Activated naive CD4-positive, alpha-beta T cell treated with anti-CD3 and anti-CD28 coated beads for 36 hours (primary cell): ENCODE measurements at regions not wholly inside any gene's neighbourhood (a gene's known extent, or its start where the extent isn't known, plus 50 kb on each side); places are given as distances from the start of the nearest gene placed in this dataset.

Experiments
- CTCF ChIA-PET: fragments of 350-600 bp; sonication (Branson Sonifier 250); formaldehyde crosslinking; loops from one replicate; lab custom pipeline; 2021; ENCODE audit warnings: antibody characterized with exemption; lab: Charles Lee
- DNase-seq: peaks from one replicate; pipeline ENCODE4 v3.0.0-alpha.2; 2020
- H3K27ac Mint-ChIP-seq: one replicate; pipeline ENCODE4 v1.8.0; 2021; ENCODE audit warnings: mild to moderate bottlenecking, mixed read lengths
- H3K27me3 Mint-ChIP-seq: one replicate; pipeline ENCODE4 v1.8.0; 2021; ENCODE audit warnings: low read depth, mixed read lengths
- H3K36me3 Mint-ChIP-seq: one replicate; pipeline ENCODE4 v1.8.0; 2021; ENCODE audit warnings: low read depth, mixed read lengths
- H3K4me1 Mint-ChIP-seq: one replicate; pipeline ENCODE4 v1.8.0; 2021; ENCODE audit warnings: low read depth, mixed read lengths
- H3K4me3 Mint-ChIP-seq: one replicate; pipeline ENCODE4 v1.8.0; 2021; ENCODE audit warnings: mild to moderate bottlenecking, moderate library complexity, mixed read lengths
- H3K9me3 Mint-ChIP-seq: one replicate; pipeline ENCODE4 v1.8.0; 2021; ENCODE audit warnings: mixed read lengths
- intact Hi-C: fragments of 100-400 bp; cut with micrococcal nuclease; formaldehyde crosslinking; loops from one replicate; pipeline ENCODE4 v1.15.1; 2023

- DNase-seq, result no peak
- no peaks in the 10 kb centered on the region for H3K9me3 Mint-ChIP-seq
- H3K36me3 Mint-ChIP-seq, result no peaks in the 10 kb centered on the region
- no peaks in the 10 kb centered on the region for H3K4me1 Mint-ChIP-seq
- peaks cover 27% of the 10 kb centered on the region for H3K27me3 Mint-ChIP-seq
- H3K27ac Mint-ChIP-seq, result no peak overlapping the region
- CTCF ChIA-PET, result no interaction called here
- H3K4me3 Mint-ChIP-seq, result no peak overlapping the region
- intact Hi-C loops, result no loop called here
These were observed 291.2 kb upstream of the HABP2 start for GRCh38 chr10:113261611-113262091.

DNA sequence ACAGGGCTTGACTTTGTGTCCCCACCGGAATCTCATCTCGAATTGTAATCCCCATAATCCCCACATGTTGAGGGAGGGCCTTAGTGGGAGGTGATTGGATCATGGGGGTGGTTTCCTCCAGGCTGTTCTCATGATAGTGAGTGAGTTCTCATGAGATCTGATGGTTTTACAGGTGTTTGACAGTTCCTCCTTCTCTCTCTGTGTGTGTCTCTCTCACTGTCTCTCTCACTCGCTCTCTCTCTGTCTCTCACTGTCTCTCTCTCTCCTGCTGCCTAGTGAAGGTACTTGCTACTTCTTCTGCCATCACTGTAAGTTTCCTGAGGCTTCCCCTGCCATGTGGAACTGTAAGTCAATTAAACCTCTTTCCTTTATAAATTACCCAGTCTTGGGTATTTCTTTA, 289.8 kb upstream of the HABP2 start:
- Mint-ChIP-seq H3K36me3 (no peaks in the 10 kb centered on the region), H3K27ac (no peak overlapping the region), H3K27me3 (peaks cover 25% of the 10 kb centered on the region), H3K4me1 (no peaks in the 10 kb centered on the region), H3K9me3 (no peaks in the 10 kb centered on the region), H3K4me3 (no peak overlapping the region)
- CTCF ChIA-PET, result no interaction called here
- no peak for DNase-seq
- intact Hi-C loops, result no loop called here

DNA sequence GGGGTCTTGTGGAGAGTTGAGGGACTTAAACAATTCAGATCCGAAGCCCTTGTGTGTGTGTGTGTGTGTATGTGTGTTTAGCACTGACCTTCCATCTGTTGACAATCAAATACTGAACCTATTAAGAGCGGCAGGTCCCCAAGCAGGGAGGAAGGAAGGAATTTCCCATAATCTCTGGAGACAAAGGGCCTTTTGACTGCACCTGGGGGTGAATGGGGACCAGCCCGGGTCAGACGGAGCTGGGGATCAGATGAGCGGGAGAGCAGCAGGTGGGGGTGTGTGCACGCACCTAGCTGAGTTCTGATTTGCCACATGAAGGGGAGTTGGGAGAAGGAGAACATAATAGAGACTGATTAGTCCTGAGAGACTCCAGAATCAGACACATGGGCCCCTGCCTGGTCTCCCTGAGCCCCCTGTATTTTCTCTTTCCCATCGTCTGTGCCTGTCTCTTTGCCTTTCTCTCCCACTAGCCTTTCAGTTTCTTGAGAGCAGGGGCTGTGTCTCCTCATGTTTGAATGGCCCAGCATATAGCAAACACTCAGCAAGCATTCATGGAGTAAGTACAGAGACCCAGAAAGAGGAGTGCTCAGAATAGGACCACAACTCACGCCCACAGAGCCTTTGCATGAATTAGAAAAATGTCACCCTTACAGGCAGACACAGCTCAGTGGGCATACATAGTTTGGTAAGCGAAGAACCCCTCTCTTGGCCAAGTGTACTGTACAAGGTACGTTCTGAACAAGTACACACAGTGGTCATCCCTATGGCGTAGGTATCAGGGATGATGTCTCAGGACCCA, 288.3 kb upstream of the HABP2 start:
- intact Hi-C loops, result no loop called here
- Mint-ChIP-seq H3K4me3 (no peak overlapping the region), H3K27me3 (peaks cover 22% of the 10 kb centered on the region), H3K27ac (no peak overlapping the region), H3K9me3 (no peaks in the 10 kb centered on the region), H3K36me3 (no peaks in the 10 kb centered on the region), H3K4me1 (no peaks in the 10 kb centered on the region)
- CTCF ChIA-PET, result interaction anchor here (0.7 kb wide), 1 partner anchor 84 kb away, joined by 3 read pairs; no protein-coding TSS in a partner anchor
- DNase-seq, result no peak

GRCh38 chr10:113266147-113266546, 286.7 kb upstream of the HABP2 start:
- Mint-ChIP-seq H3K27me3 (peaks cover 16% of the 10 kb centered on the region), H3K36me3 (no peaks in the 10 kb centered on the region), H3K9me3 (no peaks in the 10 kb centered on the region), H3K4me3 (no peak overlapping the region), H3K4me1 (no peaks in the 10 kb centered on the region), H3K27ac (no peak overlapping the region)
- intact Hi-C loops, result no loop called here
- no peak for DNase-seq
- CTCF ChIA-PET, result interaction anchor here (0.5 kb wide), 1 partner anchor 29 kb away, joined by 3 read pairs; no protein-coding TSS in a partner anchor

GRCh38 chr10:113267619-113268562, 285.0 kb upstream of the HABP2 start:
- Mint-ChIP-seq H3K27me3 (peaks cover 11% of the 10 kb centered on the region), H3K36me3 (no peaks in the 10 kb centered on the region), H3K4me3 (no peak overlapping the region), H3K27ac (no peak overlapping the region), H3K9me3 (no peaks in the 10 kb centered on the region), H3K4me1 (no peaks in the 10 kb centered on the region)
- CTCF ChIA-PET, result interaction anchor here (0.7 kb wide), 1 partner anchor 888 kb away, joined by 4 read pairs; no protein-coding TSS in a partner anchor
- DNase-seq, result no peak
- intact Hi-C loops, result no loop called here

DNA sequence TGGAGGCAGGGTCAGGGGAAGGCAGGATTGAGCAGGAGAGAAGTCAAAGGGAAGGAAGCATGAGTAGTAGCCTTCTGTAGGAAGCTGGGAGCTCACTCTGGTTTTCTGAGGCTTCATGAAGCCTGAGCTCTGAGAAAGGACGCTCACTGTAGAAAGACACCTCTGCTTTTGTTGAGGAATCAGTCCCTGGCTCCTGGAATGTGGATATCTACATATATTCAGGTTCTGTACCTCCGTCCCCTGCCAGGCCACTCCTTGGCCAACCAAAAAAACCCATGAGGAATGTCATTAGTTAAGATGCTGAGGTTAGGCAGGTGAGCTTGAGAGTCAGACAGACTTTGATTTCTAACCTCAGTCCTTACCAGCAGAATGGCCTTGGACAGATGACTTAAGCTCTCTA, 283.5 kb upstream of the HABP2 start:
- no peak for DNase-seq
- Mint-ChIP-seq H3K27me3 (peaks cover 7% of the 10 kb centered on the region), H3K27ac (no peak overlapping the region), H3K36me3 (no peaks in the 10 kb centered on the region), H3K4me1 (no peaks in the 10 kb centered on the region), H3K9me3 (no peaks in the 10 kb centered on the region), H3K4me3 (no peak overlapping the region)
- intact Hi-C loops, result no loop called here
- CTCF ChIA-PET, result no interaction called here

GRCh38 chr10:113272511-113272910, 280.3 kb upstream of the HABP2 start:
- H3K27me3 Mint-ChIP-seq, result peaks cover 4% of the 10 kb centered on the region

DNA sequence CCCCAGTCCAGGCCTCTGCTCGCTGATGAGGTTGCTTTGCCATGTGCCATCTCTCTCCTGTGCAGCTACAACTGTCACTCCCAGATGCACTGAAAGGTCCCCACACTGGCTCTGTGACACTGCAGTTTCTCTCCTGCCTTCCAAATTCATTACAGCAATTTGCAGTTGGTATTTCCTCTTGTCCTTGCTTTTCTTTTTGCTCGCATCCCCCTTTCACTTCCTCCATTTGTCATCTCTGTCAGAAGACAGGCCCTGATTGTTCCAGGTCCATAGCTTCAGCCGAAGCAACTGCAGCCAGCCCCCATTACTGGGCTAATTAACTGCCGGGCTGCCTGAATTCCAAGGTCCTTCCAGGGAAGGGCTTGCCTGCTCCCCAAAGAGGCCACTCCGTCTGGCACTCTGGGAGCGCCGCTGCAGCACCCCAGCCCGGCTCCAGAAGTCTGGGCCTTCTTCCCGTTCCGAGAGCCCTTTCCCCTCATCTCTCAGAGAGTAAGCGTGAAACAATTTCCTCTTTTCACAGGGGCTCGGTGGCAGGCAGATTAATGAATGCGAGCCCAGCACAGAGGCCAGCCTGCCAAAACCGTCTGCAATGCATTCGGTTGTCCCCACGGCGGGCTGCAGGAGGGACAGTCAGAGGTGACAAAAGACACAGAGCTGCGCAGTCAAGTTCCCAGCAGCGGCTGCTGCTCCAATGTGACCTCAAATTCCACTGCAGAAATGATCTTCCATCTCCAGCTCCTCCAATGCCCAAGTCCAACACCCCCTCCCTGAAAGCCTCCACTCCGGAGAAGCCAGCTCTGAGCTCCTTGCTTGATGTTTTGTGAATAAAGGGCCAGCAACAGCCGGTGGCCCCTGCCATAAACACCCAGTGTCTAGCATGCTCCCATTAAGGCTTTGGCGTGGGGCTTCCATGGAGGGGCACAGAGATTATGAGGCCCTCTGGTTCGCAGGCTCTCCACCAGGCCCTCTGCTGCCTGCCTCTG, 279.4 kb upstream of the HABP2 start:
- Mint-ChIP-seq H3K4me1 (no peaks in the 10 kb centered on the region), H3K36me3 (no peaks in the 10 kb centered on the region), H3K4me3 (no peak overlapping the region), H3K27me3 (peaks cover 4% of the 10 kb centered on the region), H3K9me3 (peaks cover 15% of the 10 kb centered on the region), H3K27ac (no peak overlapping the region)
- DNase-seq, result no peak
- intact Hi-C loops, result no loop called here
- CTCF ChIA-PET, result no interaction called here

More at GRCh38 chr10:113272511-113272910, 280.3 kb upstream of the HABP2 start:
- Mint-ChIP-seq H3K27ac (no peak overlapping the region), H3K4me3 (no peak overlapping the region), H3K36me3 (no peaks in the 10 kb centered on the region), H3K9me3 (peaks cover 15% of the 10 kb centered on the region), H3K4me1 (no peaks in the 10 kb centered on the region)
- no peak for DNase-seq
- CTCF ChIA-PET, result no interaction called here
- intact Hi-C loops, result no loop called here

GRCh38 chr10:113274176-113274829, 278.6 kb upstream of the HABP2 start:
- intact Hi-C loops, result no loop called here
- H3K4me3 Mint-ChIP-seq, result no peak overlapping the region
- CTCF ChIA-PET, result no interaction called here

GRCh38 chr10:113278221-113278620, 274.6 kb upstream of the HABP2 start:
- no peak for DNase-seq
- H3K36me3 Mint-ChIP-seq, result no peaks in the 10 kb centered on the region
- H3K27ac Mint-ChIP-seq, result no peak overlapping the region
- H3K27me3 Mint-ChIP-seq, result no peaks in the 10 kb centered on the region
- intact Hi-C loops, result no loop called here
- no peak overlapping the region for H3K4me3 Mint-ChIP-seq
- CTCF ChIA-PET, result no interaction called here
- H3K4me1 Mint-ChIP-seq, result no peaks in the 10 kb centered on the region
- H3K9me3 Mint-ChIP-seq, result peaks cover 15% of the 10 kb centered on the region

More at GRCh38 chr10:113274176-113274829, 278.6 kb upstream of the HABP2 start:
- Mint-ChIP-seq H3K36me3 (no peaks in the 10 kb centered on the region), H3K9me3 (peaks cover 15% of the 10 kb centered on the region), H3K27me3 (peaks cover 4% of the 10 kb centered on the region), H3K27ac (no peak overlapping the region), H3K4me1 (no peaks in the 10 kb centered on the region)
- DNase-seq, result no peak

DNA sequence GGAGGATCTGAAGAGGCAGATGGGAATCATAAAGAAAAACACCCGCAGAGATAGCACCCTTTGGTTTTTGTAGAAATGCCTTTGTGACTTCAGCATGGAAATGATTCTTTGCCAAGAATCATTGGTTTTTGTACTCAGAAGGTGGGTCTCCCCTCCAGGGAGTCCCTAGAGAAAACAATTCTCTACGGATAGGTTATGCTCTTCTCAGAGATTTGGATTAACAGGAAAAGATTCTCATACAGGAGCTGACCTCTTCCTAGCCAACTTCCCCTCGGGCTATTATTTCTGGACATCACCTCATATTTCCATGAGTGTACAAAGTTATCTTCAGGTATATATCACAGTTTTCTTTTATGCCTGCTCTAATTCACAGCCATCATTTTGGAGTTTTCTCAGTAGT, 274.2 kb upstream of the HABP2 start:
- Mint-ChIP-seq H3K36me3 (no peaks in the 10 kb centered on the region), H3K4me3 (no peak overlapping the region), H3K9me3 (peaks cover 15% of the 10 kb centered on the region), H3K27me3 (no peaks in the 10 kb centered on the region), H3K4me1 (no peaks in the 10 kb centered on the region), H3K27ac (no peak overlapping the region)
- intact Hi-C loops, result no loop called here
- no peak for DNase-seq
- CTCF ChIA-PET, result no interaction called here
